AG09319 (cell line): ENCODE measurements at regions not wholly inside any gene's neighbourhood (a gene's known extent, or its start where the extent isn't known, plus 50 kb on each side); places are given as distances from the start of the nearest gene placed in this dataset.

Experiments used
- DNase-seq: peaks from one replicate; pipeline ENCODE4 v3.0.0-alpha.2; 2010; ENCODE audit warnings: low read depth; ENCODE audit errors: extremely low read depth
- TF ChIP-seq, protein P1 (sequence below): IDR thresholded peaks from 2 replicates; pipeline ENCODE4 v1.5.1; 2011; ENCODE audit warnings: low read depth, mild to moderate bottlenecking, inconsistent platforms, low read length, moderate library complexity

DNA sequence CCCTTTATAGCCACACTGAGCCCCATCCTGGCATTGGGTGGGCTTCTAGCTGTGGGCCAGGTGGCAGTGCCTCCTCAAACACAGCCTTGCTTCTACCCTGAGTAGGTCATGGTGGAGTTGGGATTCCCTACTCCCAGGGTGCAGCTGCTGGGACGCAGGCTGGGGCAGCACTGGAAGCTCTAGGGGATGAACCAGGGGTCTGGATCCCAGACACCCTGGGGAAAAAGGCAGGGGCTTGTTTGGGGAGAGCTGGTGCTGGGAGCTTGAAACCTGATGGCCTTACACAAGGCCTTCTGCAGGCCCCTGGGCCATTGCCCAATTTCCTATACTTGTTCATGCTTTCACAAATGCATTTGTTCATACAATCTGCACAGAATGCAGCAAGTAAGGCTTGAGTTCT, 103.7 kb upstream of the CTBP2 start:
- TF ChIP-seq, protein P1, sequence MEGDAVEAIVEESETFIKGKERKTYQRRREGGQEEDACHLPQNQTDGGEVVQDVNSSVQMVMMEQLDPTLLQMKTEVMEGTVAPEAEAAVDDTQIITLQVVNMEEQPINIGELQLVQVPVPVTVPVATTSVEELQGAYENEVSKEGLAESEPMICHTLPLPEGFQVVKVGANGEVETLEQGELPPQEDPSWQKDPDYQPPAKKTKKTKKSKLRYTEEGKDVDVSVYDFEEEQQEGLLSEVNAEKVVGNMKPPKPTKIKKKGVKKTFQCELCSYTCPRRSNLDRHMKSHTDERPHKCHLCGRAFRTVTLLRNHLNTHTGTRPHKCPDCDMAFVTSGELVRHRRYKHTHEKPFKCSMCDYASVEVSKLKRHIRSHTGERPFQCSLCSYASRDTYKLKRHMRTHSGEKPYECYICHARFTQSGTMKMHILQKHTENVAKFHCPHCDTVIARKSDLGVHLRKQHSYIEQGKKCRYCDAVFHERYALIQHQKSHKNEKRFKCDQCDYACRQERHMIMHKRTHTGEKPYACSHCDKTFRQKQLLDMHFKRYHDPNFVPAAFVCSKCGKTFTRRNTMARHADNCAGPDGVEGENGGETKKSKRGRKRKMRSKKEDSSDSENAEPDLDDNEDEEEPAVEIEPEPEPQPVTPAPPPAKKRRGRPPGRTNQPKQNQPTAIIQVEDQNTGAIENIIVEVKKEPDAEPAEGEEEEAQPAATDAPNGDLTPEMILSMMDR, result no peak
- no peak for DNase-seq

DNA sequence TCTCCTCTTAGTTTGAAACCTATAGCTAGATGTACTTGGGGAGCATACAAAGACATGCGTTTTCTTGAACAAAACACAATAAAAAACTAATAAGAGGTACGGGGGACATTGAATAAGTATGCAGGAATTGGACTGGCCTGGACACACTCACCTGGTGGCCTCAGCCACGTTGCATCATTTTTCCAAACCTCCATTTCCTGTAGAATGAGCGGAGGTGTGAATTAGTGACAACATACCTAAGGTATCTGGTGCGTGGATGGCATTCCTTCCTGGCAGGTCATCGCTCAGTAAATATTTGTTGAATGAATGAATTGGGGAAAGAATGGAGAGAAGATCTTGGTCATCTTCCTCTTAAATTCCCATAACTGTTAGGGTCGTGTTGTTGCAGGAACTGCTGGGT, 103.2 kb upstream of the CTBP2 start:
- TF ChIP-seq, protein P1, result no peak
- no peak for DNase-seq

DNA sequence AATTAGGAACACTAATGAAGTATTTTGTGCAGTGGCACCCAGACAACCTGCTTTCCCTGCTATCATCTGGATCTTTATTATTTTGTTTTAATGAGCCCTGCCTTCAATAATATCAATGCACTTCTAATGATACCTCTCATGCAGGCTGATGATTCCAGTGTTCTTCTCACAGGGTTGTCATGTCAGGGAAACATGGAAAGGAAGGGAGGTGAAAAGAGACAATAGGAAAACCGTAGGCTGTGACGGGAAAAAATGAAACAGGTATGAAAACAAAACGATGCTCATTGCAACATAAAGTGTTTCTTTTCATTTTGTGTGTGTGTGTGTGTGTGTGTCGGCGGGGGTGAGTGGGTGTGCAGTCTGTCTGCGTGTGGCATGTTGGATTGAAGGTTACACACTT, 102.6 kb upstream of the CTBP2 start:
- TF ChIP-seq, protein P1, result no peak
- DNase-seq, result no peak

DNA sequence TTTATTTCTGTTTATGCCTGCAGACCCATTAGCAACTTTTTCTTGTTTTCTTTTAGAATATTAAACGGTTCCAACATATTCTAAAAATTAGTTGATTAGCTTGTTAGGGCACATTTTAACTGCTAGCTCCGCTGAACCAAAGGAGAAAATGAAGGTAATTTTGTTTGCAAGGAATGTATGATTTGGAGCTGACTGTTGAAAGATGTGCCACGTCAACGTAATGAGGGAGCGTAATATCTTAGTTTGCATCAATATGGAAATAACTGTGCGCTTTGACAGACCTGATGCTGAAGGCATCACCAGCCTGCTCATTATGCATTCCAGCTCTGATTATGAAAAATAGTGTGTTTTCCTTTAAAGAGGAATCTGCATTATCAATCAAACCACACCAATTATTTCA, 102.0 kb upstream of the CTBP2 start:
- TF ChIP-seq, protein P1, result no peak
- no peak for DNase-seq

DNA sequence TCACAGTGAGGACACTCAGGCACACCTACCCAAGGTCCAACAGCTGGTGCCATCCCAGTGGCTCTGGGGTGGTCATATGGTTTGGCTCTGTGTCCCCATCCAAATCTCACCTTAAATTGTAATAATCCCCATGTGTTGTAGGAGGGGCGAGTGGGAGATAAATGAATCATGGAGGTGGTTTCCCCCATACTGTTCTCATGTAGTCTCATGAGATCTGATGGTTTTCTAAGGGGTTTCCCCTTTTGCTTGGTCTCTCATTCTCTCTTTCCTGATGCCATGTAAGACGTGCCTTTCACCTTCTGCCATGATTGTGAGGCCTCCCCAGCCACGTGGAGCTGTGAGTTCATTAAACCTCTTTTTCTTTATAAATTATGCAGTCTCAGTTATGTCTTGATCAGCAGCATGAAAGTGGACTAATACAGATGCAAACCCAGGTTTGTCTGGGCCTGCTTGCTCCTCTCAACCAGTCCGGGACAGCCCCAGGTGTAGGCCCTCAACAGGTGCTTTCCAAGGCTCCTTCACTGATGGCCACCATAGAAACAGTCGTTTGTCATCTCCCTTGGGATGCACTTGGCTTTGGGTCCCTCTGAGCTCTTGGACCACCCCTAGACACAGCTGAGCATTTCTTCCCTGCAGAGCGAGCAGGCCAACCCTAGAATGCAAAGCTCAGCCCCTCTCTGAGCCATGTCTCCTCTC, 101.3 kb upstream of the CTBP2 start:
- TF ChIP-seq, protein P1, result no peak
- DNase-seq, result no peak

DNA sequence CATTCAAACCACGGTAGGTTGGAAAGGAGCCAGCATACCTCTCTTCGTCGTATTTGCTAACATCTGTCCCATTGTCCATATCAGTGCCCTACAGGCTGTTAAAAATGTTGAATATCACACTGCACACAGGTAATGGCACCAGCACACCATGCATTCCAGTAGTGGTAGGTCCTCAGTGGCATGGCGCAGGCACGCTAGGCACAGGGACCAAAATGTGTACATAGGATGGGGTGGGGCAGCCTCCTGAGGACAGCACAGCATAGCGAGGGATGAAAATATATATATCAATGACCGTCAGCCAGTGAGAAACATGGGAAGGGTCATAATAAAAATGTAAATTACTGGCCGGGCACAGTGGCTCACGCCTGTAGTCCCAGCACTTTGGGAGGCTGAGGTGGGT, 99.9 kb upstream of the CTBP2 start:
- TF ChIP-seq, protein P1, result no peak
- DNase-seq, result no peak

DNA sequence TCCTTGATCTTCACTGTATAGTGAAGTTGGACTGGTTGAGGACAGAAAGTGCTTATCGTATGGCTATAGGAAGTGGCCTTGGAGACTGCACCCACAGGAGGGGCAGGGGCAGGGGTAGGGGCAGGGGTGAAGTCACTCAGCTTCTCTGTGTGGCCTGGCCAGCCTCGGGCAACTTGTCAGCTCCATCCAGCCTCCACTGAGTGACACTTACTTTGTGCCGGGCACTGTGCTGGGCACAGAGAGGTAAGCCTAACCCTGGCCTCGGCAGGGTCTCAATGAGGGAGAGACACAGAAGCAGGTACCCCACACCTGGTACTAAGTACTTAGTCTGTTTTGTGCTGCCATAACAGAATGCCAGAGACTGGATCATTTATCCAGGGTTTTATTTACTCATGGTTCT, 99.3 kb upstream of the CTBP2 start:
- TF ChIP-seq, protein P1, result no peak
- no peak for DNase-seq
